GM21360 (cell line): ENCODE measurements at regions not wholly inside any gene's neighbourhood (a gene's known extent, or its start where the extent isn't known, plus 50 kb on each side); places are given as distances from the start of the nearest gene placed in this dataset.

Source experiments
- ATAC-seq: cut with Tn5 transposase; IDR thresholded peaks from one replicate; pipeline ENCODE4 v1.9.1; 2021; ENCODE audit warnings: mild to moderate bottlenecking, moderate library complexity; ENCODE audit not compliant: unreplicated experiment

DNA sequence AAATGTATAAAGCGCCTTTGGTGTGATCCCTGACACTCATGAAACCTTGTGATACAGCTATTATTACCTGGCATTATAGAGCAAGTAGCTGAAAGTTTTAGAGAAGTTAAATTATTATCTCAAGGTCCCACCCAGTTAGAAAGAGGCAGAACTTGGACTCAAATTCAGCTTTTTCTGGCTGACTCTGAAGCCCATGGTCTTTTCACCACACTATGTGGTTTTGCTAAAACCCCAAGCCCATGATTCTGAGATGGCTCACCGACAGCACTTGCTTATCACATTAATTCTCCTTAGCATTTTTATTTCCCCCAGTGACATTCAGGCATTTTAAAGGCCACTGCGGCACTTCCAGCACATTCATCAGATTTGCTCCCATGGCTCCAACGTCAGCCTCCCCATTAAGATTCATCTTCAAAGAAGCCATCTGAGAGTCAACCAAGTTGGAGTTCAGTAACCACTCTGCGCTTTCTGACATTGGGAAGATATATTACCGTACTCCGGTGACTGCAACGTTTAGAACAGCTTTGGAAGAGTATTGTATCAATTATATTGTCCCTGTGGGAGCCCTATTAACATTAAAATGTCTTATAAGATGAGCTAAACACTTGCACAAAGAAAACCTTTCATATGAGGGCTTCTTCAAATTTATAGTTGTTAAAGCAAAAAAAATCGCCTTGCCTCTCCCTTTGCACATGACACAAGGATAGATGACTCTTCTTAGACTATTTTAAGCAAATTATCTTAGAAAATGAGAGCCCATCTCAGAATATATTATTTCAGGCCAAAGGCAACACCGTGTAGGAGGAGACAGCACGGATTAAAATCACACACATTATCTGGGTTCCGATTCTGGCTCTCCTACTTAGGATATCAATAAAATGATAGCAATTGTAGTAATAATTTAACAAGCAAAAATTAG is 638.1 kb downstream of the ACTL7B start:
- no peak for ATAC-seq

DNA sequence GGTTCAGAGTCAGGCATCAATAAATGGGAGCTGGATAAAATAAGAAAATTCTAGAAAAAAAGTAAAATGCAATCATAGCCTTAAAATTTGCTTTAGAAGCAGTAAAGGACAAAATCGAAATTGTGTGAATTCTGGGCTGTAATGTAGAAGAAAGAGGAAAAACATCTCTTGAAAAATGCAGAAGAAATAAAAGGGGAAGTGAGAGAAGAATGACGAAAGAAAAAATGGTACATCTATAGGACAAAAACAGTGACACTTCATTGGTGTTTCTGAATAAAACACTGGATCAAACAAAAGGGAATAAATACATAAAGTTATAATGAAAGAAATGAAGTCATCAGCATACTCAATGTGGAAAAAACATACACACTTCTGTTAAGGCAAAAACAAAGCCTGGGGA is 642.3 kb downstream of the ACTL7B start:
- ATAC-seq: no peak

DNA sequence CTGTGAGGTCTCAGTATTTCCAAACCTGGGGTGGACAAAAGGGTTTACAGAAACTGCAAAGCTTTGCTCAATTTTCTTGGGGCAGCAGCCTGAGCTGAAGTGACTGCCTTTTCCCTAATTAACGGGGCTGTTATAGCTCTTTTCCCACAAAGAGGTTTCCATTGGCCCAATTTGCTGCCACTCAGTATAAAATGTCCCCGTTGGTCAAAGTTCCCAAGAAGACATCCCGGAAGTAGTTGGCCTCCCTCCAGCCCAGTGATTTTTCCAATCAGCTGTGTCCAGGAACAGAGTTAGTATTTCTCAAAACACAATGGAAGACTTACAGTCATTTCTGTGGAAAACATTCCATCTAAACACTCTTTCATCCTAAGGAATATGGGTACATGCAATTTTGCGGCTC is 643.6 kb downstream of the ACTL7B start:
- no peak for ATAC-seq

DNA sequence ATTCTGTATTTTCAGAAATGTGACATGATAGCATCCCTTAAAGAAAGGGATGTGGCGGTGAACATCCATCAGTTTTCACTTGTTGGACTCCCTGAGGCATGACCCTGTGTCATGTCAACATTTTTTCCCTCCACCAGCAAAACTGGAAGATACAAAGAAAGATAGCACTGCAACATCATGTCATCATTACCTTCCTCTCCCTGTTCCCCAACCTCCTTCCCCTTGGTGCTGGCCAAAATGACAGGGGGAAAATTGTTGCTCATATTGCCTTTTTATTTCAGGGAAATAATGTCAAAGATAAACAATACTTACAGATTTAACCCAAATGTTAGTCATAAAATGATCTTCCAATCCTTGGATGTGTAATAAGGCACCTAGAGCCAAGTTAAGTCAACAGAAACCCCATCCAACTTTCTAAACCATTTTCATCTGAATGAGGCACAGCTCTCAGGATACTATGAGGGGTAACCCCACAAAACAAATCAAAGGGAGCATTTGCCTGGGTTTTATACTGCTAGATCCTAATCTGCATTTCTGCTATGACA is 644.3 kb downstream of the ACTL7B start:
- no peak for ATAC-seq

DNA sequence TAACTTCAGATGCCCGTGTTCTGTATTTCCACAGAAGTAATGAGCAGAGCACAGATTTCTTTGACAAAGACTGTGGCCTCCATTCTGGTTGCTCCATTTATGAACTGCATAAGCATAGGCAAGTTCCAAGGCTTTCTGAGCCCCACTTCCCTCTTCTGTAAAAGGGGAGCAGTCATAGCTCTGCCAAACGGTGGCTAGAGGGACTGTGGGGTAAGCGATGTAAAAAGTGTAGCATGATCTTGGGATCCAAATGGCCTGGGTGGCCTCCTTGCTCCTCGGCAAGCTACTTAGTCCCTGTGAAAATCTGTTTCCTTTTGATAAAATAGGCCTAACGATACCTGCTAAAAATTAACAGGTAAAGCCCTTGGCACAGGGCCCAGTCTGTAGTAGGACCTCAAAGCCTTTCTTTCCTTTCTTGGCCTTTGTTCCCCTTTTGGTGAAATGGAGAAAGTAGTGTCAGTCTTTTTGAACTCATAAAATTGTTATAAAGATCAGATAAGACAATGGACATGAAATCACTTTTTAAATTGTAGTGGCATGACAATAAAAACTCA is 646.6 kb downstream of the ACTL7B start:
- ATAC-seq: no peak

DNA sequence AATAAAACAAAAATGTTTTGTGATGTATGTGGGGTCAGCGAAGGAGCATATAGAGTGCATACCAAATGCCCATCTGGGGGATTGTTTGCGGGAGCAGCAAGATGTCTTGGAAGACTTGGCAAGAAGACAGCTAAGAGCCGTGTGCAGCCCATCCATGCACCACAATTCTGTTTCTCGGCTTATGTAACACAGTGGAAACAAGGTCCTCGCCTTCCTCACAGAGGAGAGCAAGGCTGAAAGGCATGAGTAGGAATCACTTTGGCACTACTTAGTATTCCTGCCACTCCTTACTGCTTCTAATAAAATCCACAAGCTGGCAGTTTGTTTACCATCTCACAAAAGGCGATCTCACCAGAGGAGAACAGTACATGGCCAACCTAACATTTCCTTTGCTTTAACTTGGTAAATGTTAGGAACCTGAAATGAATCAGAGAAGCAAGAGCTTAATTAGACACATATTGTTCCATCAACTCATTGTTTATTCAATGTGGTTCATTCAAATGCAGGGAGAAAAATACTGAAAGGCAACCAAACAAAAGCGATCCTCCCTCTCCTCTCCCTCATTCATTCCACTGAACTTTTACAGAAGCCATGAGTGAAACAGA is 648.1 kb downstream of the ACTL7B start:
- ATAC-seq: no peak

DNA sequence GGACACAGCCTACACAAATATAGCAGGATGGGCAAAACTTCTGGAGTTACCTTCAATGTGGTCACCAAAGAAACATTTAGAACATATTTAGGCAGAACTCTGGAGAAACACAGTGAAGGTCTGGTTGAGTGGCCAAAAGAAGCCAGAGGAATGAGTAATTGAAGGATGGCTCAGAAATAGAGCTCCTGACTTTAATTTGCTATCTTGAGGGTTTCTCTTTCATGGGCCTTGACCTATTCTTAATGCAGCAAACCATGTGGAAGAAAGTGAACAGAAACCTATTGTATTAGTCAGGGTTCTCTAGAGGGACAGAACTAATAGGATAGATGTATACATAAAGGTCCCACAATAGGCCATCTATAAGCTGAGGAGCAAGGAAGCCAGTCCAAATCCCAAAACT is 650.5 kb downstream of the ACTL7B start:
- no peak for ATAC-seq

DNA sequence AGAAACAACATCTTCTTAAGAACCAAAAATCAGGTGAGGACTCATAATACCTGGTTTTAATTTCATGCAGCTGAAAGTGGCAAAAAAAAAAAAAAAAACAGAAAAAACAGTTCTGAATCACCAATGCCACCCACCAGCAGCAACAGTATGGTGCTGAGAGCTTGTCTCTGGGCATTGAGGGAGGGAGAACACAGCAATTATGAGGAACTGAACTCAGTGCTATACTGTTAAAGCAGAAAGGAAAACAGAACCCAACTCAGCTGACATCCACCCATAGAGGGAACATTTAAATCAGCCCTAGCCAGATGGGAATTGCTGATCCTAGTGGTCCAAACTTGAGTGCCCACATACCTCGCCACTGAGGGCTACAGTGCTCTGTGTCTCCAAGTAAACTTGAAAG is 657.9 kb downstream of the ACTL7B start:
- no peak for ATAC-seq

DNA sequence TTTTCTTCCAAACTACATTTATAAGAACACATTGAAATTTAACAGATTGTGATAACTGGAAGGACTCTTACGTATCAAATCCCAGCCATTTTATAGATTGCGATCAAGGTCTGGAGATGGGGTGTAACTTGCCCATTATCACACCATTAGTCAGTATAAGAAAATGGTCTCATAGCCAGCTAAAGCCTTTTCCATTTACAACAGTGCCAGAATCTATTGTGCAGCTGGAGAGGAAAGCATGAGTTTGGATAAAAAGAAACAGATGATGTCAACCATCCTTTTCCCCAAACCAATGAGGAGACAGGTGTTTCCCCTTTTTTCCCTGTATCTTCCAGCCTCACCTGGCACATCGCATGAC is 658.8 kb downstream of the ACTL7B start:
- no peak for ATAC-seq

DNA sequence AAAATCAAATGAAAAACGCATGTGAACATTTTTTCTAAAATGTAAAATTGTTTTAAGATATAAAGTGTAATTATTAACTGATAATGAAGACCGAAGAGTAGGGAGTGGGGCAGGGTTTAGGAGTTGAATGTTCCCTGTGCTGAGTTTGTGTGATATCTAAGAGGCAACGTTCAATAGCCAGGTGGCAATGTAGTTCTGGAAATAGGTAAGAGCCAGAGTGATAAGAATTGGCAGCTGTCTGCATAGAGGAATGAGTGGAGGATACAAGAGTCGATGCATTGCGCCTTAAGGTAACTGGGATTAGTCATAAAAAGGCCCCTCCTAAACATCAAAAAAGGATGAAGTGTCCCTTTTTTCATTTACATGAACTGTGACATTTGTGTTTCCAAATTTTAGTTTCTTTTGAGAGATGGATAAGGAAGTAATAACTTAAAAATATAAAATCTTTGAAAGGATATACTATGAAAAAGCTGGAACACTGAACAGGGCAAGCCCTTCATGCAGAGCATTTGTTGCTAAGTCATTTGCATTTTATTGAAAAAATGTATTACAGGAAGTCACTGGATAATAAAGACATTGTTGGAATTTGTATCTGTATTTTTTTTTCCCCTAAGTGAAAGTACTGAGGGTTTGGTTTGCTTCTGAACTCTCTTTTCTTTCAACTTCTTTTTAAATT is 659.3 kb downstream of the ACTL7B start:
- ATAC-seq: no peak

DNA sequence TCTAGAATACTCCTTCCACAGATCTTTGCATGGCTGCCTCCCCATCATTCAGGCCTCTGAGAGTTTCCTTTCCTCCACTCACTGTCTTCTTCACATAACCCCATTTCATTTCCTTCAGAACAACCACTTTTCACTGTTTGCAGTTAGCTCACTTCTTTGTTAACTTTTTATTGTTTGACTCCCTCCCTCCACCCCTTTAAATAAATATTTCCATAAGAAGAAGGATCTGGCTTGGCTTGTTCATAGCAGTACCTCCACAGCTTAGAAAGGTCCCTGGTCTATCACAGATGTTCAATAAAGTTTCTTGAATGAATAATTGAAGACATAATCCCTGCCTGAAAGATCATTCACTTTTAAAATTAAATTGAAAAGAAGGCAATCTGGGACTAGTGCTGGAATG is 661.6 kb downstream of the ACTL7B start:
- no peak for ATAC-seq

DNA sequence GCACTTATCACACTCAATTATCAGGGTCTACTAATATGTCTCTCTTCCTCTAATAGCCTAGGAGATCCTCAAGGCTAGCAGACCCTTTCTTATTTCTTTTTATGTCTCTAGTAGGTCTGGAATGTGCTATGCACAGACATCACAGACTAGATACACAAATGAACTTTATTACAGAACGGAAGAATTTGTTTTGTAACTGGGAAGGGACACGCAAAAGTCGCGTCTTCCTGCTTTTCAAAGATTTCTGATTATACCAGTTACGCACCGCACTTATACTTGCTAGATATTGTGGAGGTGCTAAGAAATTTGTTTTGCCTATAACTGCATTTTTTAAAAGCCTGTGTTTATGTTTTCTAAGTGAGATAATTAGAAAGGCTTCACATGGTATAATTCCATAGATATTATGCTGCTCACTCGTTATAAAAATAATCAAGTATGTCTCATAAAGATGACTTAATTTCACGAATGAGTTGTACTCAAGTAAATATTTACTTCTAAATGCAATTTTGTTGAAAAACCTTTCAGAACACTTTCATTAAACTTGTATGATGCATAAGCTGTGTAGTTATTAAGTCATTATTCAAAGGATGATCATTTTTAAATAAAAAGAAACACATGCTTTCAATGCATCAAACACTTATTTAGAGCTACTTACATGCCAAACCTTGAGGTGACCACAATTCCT is 662.6 kb downstream of the ACTL7B start:
- no peak for ATAC-seq

DNA sequence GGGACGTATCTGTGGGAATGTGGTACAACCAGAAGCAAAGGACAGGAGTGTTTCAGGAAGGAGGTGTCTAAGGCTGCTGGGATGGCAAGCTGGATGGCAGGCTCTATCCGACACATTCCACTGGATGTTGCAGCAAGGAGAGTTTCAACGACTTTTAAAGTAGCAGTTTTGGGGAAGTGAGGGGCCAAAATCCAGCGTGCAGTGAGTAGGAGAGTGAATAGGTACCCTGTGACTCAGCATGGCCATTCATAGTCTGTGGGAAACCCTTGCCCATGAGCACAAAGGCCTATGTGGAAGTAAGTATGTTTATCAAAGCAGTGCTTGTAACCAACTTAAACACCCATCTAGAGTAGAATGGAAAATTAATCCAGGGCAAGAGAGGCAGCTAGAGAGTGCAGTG is 664.7 kb downstream of the ACTL7B start:
- no peak for ATAC-seq

DNA sequence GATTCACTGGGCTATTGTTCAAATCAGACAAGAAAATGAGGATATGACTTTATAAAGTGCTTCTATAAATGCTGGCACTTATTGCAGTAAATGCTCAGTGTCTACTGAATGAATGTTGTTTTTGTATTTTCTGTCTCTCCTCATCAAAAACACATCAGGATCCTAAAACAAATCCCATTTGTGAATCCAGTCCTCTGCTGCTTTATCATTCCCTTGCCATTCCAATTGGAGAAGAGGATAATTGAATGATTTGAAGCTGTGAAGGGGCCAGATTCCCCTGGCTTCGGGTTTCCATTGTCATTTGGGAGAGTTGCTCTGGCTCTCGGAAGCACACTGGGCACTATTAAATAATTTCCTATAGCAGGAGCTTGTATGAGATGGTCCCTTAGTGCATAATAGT is 666.8 kb downstream of the ACTL7B start:
- no peak for ATAC-seq

DNA sequence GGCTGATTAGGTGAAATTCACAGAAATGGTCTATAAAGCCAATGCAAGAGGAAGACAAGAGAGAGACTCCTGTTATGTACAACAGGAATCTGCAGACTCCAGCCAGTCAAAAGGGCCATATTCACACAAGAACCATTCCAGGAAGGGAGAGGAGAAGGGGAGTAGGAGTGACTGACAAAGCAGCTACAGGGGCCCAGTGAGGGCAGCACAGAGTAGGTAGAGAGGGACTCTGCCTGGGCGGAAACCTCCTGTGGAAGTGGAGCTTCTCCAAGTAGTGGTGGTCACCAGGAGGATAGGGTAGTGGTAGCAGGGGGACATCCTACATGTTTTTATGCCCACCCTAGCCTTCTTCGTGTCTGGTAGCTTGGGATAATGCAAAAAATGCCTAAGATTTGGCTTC is 667.3 kb downstream of the ACTL7B start:
- ATAC-seq: no peak

DNA sequence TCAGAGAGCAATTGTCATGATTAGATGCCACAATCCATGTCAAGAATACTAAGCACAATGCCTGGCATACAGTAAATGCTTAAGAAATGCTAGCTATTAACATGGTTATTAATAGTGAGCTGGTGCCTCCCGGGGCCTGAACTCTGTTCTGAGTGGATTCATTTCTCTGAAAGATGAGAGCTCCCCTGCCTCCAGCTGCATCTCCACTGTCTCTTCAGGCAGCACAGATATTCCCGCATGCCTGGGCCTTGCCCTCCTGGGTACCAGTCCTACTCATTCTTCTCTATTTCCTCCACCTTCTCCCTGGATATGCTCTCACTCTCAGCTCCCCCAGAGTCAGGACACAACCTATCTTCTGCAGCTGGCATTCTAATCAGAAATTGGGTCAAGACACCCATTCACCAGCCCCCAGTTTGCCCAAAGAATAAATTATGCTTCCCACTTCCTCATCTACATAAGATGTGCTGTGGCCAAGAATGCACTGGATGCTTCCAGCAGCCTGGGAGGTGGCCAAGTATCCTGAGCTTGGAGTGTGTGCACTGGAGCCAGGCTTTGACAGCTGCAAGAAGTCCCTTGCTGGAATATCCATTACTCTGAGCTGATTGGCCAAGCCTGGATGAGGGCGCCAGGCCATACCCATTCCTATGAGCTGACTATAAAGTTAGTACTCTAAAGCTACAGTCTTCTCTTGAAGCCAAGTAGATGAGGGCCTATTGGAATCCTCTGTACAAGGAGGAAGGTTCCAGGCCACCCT is 669.0 kb downstream of the ACTL7B start:
- no peak for ATAC-seq

DNA sequence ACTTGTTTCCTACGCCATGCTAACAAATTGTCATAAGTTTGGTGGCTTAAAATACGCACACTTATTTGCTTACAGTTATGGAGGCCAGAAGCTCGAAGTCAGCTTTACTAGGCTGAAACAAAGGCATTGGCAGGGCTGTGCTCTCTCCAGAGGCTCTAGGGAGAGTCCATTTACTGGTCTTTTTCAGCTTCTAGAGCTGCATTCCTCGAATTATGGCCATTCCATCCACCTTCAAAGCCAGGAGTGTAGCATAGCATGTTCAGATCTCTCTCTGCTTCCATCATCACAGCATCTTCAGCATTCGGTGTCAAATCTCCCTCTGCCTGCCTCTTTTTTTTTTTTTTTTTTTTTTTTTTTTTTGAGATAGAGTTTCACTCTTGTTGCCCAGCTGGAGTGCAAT is 670.2 kb downstream of the ACTL7B start:
- ATAC-seq: no peak

DNA sequence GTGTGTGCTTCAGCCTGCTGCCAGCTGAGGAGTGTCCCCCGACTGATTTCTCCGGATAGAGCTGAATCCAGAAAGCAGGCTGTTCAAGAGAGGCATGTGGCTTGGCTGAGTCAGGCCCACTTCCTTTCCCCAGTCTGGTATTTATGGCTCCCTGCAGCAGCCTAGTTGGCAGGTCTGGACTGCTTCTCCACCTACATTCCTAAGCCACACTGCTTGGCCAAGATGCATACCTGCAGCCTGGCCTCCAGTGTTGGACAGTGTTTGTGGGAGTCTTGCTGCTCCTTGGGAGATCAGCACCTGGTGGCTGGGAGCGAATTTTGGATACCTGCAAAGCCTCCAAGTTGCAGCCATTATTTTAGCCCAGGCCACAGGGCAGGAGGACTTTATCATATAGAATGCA is 670.8 kb downstream of the ACTL7B start:
- no peak for ATAC-seq

DNA sequence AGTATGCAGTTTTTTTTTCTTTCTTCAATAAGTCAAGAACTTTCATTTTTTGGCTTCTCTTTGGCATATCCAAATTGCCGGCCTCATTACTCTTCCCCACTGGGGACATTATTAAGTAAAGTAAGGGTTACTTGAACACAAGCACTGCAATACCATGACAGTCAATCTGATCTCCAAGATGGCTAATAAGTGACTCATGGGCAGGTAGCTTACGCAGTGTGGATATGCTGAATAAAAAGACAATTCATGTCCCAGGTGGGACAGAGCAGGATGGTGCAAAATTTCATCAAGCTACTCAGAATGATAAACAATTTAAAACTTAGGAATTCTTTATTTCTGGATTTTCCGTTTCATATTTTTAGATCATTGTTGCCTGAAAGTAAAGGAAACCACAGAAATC is 671.8 kb downstream of the ACTL7B start:
- ATAC-seq: no peak

DNA sequence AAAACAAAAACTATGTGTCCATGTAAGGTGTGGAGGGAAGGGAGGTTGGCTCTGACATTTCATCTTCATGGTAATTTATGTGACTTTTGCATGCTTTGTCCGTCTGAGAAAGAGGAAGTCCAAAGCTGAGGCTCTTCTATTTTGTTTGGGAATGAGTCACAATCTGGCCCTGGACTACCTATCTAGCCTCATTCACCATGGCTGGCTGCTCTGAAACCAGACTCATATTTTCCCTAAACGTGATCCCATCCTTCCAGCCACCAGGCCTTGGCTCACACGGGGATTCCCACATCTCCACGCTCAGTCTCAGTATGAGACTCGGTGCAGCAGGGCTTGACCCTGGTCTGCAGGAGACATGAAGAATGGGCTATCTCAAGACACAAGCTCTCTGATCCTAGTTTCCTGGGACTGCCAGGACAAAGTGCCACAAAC is 672.8 kb downstream of the ACTL7B start:
- ATAC-seq: peak; percentile 86
